Femur (tissue), 1 donor: ENCODE measurements at regions not wholly inside any gene's neighbourhood (a gene's known extent, or its start where the extent isn't known, plus 50 kb on each side); places are given as distances from the start of the nearest gene placed in this dataset.

Experiments used
- DNase-seq: peaks from one replicate; pipeline ENCODE4 v3.0.0-alpha.2; 2017

DNA sequence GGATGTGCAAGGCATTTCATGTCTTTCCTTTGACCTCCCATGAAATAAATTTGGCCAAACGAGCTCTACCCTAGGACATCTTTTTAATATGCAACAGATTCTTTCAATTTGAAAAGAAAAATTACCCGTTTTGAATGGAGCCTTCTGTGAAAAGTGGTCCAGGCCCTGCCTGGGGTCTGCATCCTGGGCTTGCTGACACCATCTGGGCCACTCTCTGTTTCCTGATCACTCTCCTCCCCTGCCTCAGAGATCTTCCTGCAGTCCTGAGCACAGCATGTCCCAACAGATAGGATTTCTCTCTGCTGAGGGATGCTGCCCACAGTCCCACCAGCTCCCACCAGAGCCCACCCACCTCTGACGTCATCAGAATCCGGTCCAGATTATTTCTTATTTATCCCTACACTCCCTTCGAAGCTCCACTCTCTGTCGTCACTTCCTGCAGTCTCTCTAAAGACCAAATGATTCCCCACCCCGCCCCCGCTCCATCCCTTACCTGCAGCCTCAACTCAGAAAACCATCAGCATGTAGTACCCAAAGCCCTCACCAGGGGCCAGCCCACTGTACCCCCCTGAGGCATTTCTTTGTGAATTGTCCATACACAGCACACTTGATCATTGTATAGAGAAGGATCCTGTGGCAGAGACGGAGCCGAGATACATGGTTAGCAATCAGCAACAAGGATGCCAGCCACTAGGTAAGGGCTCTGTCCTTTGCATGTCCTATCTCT lies 192.1 kb upstream of the MGMT start:
- no peak for DNase-seq

DNA sequence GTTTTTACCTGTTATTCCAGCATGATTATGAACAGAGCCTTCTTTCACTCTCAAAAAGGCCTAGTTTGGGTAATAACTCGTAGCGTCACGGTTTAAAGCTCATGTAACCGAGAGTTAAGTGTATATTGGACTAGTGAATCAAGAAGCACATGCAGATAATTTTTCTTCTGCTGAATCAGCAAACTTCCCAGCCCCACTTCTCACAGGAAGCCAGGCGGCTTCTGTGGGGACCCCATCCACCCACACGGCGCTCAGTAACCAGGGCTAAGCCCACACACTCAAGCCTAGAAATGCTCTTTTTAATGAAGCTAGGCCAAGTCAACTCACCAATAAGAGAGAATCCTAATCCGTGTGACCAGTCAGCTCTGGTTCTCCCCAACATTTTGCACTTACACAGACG lies 191.2 kb upstream of the MGMT start:
- DNase-seq = no peak

DNA sequence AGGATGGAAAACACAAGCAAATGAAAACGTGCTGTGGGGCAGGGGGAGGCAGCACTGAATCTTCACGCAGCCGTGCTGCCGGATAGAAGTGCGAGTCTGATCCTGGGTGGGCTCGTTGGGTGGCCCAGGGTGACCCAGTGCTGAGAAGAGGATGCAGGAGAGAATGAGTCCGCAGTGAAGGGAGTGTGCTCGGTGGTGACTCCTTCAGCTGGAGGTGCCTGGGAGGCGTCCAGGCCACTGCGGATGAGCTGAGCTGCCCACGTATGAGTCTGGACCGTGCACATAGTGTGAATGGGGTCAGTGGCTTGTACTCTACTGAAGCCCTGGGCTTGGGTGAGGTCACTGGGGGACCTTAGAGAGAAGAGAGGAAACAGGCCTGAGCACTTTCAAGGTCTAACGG lies 190.0 kb upstream of the MGMT start:
- peak; percentile 49 for DNase-seq

DNA sequence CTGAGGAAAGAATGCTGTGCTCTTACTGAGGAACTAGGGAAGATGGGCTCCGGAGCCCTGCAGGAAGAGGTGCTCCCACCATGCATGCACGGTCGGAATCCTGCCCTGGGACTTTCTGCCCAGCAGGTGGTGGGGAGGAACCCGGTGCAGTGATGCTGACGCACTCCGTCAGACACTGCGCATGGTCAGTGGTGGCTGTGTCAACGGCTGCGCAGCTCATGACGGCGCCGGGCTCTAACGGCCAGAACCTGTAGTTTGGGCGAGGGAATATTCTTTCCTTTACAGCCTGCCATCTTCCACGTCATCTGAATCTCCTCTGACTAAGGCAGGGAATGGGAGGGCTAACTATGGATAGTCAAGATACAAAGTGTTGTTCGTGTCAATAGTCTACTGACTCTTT lies 189.2 kb upstream of the MGMT start:
- DNase-seq = peak; percentile 32

GRCh38 chr10:129278686-129279085 lies 188.4 kb upstream of the MGMT start:
- peak; percentile 38 for DNase-seq

DNA sequence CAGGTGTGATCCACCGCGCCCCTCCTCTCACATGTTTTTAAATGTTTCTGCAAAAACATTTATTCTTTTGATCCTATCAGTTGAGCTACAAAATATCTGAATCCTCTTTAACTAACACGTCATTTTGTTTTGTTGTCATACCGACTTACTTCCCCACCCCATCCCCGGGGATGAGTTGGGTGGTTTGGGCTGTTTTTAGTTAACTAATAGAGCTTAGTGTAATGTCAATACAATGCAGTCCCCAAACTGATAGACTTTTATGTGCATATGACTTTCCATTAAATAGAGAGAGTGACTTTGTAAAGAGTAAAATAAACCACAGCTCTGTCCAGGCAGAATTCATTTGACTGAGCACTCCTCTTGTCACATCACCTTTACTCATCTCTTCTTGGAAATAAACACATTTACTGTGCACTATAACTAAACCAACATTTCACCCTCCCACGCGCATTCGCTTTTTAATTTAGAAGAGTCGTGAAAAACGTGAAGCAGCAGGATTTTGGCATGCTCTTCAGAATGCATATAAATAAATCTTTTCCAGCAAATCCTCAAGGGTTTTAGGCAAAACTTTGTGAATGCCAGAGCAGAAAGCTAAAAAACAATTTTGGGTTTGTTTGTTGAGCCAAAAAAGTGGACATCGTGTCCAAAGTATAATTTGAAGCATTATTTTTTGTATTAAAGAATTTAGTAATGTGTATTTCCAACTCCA lies 187.4 kb upstream of the MGMT start:
- peak; percentile 60 for DNase-seq

DNA sequence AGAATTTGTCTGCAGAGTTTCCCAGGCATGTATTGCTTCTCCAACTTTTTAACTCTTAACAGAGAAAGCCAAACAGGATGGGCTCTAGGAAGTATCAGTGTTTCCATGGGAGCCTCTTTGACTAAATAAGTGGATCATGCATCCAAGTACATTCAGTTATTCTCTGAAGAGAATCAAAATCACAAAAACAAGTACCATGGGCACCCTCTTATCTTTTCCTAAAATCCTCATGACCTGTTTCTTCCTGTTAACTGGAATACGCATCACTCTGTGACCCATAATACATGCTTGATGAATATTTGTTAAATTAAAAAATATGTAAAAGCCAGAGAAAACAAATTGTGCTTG lies 186.9 kb upstream of the MGMT start:
- DNase-seq = no peak

GRCh38 chr10:129280908-129281586 lies 186.0 kb upstream of the MGMT start:
- peak; percentile 81 for DNase-seq

DNA sequence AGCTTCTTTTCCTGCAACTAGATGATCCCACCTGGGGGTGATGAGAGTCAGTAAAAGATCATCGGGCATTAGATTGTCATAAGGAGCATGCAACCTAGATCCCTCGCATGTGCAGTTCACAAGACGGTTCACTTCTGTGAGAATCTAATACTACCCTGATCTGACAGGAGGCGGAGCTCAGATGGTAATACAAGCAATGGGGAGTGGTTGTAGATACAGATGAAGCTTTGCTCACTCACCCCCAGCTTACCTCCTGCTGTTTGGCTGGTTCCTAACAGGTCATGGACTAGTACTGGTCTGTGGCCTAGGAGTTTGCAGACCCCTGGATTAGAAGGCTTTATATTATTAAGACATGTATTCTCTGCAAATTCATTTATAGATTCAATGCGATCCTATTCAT lies 181.6 kb upstream of the MGMT start:
- DNase-seq = no peak

DNA sequence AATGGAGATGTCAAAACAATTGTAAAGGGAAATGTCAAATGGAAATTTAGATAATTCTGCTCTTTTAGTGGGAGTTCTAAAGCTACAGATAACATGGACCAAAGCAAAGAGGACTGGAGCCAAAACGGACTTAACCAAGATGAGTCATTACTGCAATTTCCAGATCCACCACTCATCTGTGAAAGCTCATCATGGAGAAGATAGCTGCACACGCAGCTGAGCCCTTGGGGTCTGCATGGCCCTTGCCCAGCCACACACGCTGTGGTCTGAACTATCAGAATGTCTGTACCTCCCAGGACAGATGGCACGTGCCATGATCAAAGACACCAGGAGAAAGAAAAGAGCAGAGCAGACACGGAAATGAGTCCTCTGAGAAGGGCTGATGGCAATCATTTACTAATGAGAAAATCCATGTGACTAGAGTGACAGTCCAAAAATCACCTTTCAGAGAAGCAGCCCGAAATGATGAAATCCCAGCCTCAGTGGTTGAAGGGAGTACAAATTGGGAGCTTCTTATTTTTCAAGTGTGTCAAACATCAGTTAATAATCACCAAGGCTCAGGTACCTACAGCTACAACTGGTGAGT lies 177.9 kb upstream of the MGMT start:
- DNase-seq = no peak

DNA sequence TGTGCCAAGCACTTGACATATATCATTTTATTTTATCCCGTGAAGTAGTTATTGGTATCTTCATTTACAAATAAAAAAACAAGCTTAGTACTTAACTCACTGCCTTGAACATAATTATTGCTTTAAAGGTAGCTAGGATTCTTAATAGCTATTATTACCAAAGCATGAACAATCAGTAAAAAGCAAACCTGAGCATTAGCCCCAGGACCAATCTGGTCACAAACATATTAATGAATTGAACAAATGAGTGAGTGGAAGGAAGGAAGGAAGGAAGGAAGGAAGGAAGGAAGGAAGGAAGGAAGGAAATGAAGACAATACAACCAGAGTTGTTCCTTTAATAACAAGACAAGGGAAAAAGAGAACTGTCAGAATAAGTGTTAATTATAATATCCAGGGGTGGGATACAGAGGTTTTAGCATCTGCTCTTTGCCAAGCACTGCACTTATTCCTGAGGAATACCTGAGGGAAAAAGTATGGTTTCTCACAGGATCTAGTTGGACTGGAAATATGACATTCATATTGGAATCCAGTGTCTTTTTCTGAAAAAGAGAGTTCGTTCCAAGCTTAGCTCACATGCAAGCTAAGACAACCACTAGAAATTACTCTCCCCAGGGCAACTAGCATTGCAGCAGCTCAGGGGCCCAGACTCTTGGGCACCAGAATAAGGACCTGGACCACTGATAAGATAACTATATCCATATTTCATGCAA lies 172.9 kb upstream of the MGMT start:
- DNase-seq = no peak

- no peak for DNase-seq
Observed at GRCh38 chr10:129294944-129295343, 172.1 kb upstream of the MGMT start.

- DNase-seq = no peak
Observed at GRCh38 chr10:129305046-129305445, 162.0 kb upstream of the MGMT start.

- no peak for DNase-seq
Observed at GRCh38 chr10:129307141-129307540, 159.9 kb upstream of the MGMT start.

DNA sequence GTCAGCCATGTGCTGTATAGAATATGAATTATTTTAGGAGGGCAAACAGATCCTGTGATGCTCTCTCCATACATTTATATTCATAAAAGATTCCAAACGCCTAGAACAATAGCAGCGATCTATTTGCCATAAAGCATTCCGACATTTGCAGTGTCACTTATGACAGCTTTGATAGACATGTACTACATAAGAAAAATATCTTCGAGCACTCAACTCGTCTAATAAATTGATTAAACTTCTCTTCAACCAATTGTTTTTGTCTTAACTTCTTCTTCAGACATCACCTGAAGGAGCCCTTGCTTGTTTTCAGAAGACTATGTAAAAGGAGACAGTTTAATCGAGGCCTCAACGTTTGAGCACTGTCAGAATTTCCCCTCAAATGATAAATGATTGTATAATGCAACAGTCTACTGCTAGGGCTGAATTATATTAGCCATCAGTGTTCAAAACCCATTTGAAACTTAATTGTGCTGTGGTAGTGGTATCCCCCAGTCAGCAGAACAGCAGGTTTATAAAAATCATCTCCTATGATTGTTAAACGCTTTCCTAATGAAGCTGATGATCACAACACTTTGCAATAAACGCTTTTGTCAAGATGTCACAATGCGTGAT lies 158.0 kb upstream of the MGMT start:
- no peak for DNase-seq

GRCh38 chr10:129309565-129309964 lies 157.5 kb upstream of the MGMT start:
- DNase-seq = no peak

- DNase-seq = no peak
Observed at GRCh38 chr10:129310881-129311280, 156.2 kb upstream of the MGMT start.

- no peak for DNase-seq
Observed at GRCh38 chr10:129319934-129320333, 147.1 kb upstream of the MGMT start.

- DNase-seq = no peak
Observed at GRCh38 chr10:129320340-129320739, 146.7 kb upstream of the MGMT start.

- no peak for DNase-seq
Observed at GRCh38 chr10:129321727-129322126, 145.3 kb upstream of the MGMT start.

DNA sequence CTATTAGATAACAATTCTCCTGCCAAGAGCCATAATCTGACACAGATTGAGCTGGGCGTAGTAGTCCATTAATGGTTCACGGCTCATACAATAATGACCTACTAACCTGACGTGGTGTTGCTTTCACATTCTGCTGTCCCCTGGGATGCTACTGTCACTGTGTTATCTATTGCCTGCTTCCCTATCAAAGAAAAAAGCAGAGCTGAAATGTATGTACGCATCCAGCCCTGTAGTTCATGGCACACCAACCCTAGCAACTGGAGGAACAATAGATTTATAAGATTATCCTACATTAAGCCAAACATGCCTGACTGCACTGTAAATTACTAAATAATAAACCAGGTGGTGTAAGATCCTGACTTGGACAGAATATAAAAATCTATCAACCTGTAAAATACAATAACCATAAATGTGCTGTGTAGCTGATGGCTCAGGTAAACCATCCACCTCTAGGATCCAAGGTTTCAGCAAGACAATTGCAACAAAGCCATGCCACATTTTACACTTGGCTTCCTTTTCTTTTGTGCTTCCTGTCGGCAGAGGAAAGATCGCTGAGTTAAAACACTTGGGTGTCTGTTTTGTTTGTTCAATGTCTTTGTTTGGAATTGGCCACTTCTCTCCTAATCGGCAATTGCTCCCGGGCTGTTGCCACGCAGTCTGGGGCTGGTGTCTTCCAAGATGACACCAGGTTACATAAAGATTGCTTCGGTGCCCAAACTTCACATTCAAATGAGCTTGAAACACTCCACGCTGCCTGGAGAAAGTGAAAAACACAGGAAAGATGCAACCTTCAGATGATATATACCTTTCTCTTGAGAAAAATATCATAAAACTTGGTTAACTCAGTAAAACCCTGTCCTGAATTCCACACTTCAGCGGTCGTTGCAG lies 143.9 kb upstream of the MGMT start:
- no peak for DNase-seq

DNA sequence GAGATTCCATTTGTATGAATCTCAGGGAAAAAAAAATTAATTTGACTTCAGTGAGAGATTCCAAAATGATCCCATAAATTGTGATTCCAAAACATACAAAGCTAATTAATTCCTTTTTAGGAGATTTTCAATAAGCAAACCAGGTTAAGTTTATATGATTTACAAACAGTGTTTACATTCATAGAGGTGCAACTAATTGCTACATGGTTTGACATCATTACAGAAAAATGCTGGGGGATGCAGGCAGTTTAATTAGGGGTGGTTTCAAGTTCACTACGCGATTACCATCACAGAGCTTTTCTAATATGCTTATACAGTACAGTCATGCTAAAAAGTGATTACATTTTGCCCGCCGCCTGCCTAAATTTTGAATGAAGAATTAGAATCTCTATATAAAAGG lies 143.2 kb upstream of the MGMT start:
- no peak for DNase-seq
